OCI-LY3 (cell line): ENCODE measurements at regions not wholly inside any gene's neighbourhood (a gene's known extent, or its start where the extent isn't known, plus 50 kb on each side); places are given as distances from the start of the nearest gene placed in this dataset.

Experiments used
- H2AFZ ChIP-seq: fragments of 200-600, 300-600 bp; shearing (Covaris generic); 2 replicates; pipeline ENCODE4 v1.6.0; 2014; ENCODE audit warnings: antibody characterized with exemption, low read depth, low read length
- H3K27ac ChIP-seq: fragments of 200-600, 300-600 bp; sonication (generic); 2 replicates; pipeline ENCODE4 v1.5.1; 2014; ENCODE audit warnings: mild to moderate bottlenecking, low read length, moderate library complexity, mixed read lengths
- H3K27me3 ChIP-seq: fragments of 200-600, 300-600 bp; sonication (generic); 2 replicates; pipeline ENCODE4 v1.6.1; 2014; ENCODE audit warnings: low read depth, low read length, mixed read lengths
- H3K36me3 ChIP-seq: fragments of 200-600, 300-600 bp; sonication (generic); replicated peaks from 2 replicates; pipeline ENCODE3; 2014; ENCODE audit warnings: low read depth, low read length, mixed read lengths
- H3K4me1 ChIP-seq: fragments of 300-600, 200-600 bp; sonication (generic); 2 replicates; pipeline ENCODE4 v1.6.1; 2014; ENCODE audit warnings: low read length, mixed read lengths
- H3K4me2 ChIP-seq: fragments of 200-600, 300-600 bp; sonication (generic); 2 replicates; pipeline ENCODE4 v1.6.1; 2014; ENCODE audit warnings: low read length, mixed read lengths
- H3K4me3 ChIP-seq: fragments of 300-600, 200-600 bp; sonication (generic); 2 replicates; pipeline ENCODE4 v1.5.1; 2014; ENCODE audit warnings: antibody characterized with exemption, mild to moderate bottlenecking, low read length, moderate library complexity
- H3K79me2 ChIP-seq: fragments of 300-600, 200-600 bp; shearing (Covaris generic); 2 replicates; pipeline ENCODE4 v1.6.1; 2014; ENCODE audit warnings: mild to moderate bottlenecking, low read length, mixed read lengths
- H3K9ac ChIP-seq: fragments of 300-600, 200-600 bp; shearing (Covaris generic); 2 replicates; pipeline ENCODE4 v1.6.0; 2014; ENCODE audit warnings: mild to moderate bottlenecking, low read length, moderate library complexity
- H3K9me3 ChIP-seq: fragments of 200-600, 300-600 bp; shearing (Covaris generic); 2 replicates; pipeline ENCODE4 v1.6.1; 2014; ENCODE audit warnings: low read length, mixed read lengths; ENCODE audit not compliant: insufficient read depth
- H4K20me1 ChIP-seq: fragments of 200-600, 300-600 bp; sonication (generic); 2 replicates; pipeline ENCODE4 v1.6.1; 2016; ENCODE audit warnings: low read length, mixed read lengths; ENCODE audit not compliant: insufficient read depth
- EZH2phosphoT487 ChIP-seq: fragments of 200-600 bp; shearing (Covaris generic); IDR thresholded peaks from 2 replicates; pipeline ENCODE4 v1.6.1; 2018; ENCODE audit warnings: antibody characterized with exemption, mixed run types, low read depth
- TF ChIP-seq, protein P1 (sequence below): fragments of 200-600, 300-600 bp; sonication (generic); IDR thresholded peaks from 2 replicates; pipeline ENCODE4 v1.5.1; 2014; ENCODE audit warnings: antibody characterized with exemption, low read length, low read depth

DNA sequence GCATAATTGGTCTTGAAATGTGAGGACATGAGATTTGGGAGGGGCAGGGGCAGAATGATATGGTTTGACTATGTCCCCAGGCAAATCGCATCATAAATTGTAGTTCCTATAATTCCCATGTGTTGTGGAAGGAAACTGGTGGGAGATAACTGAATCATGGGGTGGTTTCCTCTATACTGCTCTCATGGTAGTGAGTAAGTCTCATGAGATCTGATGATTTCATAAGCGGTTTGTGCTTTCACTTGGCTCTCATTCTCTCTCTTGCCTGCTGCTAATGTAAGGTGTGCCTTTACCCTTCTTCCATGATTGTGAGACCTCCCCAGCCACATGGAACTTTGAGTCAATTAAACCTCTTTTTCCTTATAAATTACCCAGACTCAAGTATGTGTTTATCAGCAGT is 2595.9 kb downstream of the PCDH7 start:
- H3K27me3 ChIP-seq: no peaks in the 10 kb centered on the region
- H3K4me2 ChIP-seq: no peak overlapping the region

DNA sequence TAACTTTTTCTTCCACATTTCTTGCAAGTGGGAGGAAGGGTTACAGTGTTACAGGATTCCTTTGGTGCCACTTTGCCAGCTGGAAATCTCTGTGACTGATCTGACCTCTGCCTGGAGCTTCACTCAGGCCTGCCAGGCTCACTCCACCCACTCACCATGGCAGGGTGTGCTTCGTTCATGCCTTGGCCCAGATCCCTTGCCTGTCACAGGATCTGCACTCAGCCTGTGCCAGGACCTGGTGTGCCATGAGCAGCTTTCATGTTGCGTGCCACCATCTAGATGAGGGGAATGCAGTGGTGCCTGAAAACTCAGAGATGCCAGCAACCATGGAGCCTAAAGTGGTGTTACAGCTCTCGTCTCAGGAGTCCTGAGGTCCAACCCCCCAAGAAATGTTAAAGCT is 2596.4 kb downstream of the PCDH7 start:
- Histone ChIP-seq H3K27ac (no peak overlapping the region), H3K27me3 (no peaks in the 10 kb centered on the region), H3K79me2 (no peaks in the 10 kb centered on the region), H4K20me1 (no peaks in the 10 kb centered on the region), H3K4me2 (no peak overlapping the region), H3K36me3 (no peaks in the 10 kb centered on the region), H3K4me3 (no peak overlapping the region), H3K9ac (no peak overlapping the region), H3K9me3 (no peaks in the 10 kb centered on the region), H3K4me1 (no peaks in the 10 kb centered on the region), H2AFZ (no peak overlapping the region)
- TF ChIP-seq, protein P1, sequence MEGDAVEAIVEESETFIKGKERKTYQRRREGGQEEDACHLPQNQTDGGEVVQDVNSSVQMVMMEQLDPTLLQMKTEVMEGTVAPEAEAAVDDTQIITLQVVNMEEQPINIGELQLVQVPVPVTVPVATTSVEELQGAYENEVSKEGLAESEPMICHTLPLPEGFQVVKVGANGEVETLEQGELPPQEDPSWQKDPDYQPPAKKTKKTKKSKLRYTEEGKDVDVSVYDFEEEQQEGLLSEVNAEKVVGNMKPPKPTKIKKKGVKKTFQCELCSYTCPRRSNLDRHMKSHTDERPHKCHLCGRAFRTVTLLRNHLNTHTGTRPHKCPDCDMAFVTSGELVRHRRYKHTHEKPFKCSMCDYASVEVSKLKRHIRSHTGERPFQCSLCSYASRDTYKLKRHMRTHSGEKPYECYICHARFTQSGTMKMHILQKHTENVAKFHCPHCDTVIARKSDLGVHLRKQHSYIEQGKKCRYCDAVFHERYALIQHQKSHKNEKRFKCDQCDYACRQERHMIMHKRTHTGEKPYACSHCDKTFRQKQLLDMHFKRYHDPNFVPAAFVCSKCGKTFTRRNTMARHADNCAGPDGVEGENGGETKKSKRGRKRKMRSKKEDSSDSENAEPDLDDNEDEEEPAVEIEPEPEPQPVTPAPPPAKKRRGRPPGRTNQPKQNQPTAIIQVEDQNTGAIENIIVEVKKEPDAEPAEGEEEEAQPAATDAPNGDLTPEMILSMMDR: no peak

More for the DNA sequence above, 2595.9 kb downstream of the PCDH7 start:
- Histone ChIP-seq H2AFZ (no peak overlapping the region), H3K9me3 (no peaks in the 10 kb centered on the region), H3K27ac (no peak overlapping the region), H3K9ac (no peak overlapping the region), H4K20me1 (no peaks in the 10 kb centered on the region), H3K4me1 (no peaks in the 10 kb centered on the region), H3K4me3 (no peak overlapping the region), H3K36me3 (no peaks in the 10 kb centered on the region), H3K79me2 (no peaks in the 10 kb centered on the region)
- TF ChIP-seq EZH2phosphoT487: no peak
- TF ChIP-seq, protein P1: no peak

DNA sequence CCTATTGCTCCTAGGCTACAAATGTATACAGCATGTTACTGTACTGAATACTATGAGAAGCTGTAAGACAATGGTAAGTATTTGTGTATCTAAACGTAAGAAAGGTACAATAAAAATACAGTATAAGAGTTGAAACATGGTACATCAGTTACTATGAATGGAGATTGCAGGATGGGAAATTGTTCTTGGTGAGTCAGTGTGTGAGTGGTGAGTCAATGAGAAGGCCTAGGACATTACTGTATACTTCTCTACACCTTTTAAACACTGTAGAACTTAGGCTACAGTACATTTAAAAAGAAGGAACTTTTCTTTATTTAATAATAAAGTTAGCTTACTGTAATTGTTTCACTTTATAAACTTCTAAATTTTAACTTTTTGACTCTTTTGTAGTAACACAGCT is 2603.2 kb downstream of the PCDH7 start:
- Histone ChIP-seq H2AFZ (no peak overlapping the region), H3K9ac (no peak overlapping the region), H3K4me1 (no peaks in the 10 kb centered on the region)

DNA sequence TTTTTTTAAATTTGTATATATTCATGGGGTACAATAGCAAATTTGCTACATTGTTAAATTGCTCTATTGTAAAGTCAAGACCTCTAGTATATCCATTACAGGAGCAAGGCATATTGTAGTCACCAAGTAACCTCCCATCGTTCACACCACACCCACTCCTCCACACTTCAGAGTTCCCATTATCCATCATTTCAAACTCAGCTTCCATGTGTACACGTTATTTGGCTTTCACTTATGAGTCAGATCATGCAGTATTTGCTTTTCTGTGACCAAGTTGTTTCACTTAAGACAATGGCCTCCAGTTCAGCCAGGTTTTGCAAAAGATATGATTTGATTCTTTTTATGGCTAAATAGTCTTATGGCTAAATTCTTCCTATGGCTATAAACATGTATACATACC is 2614.2 kb downstream of the PCDH7 start:
- Histone ChIP-seq H2AFZ (no peak overlapping the region), H3K79me2 (no peaks in the 10 kb centered on the region), H3K36me3 (no peaks in the 10 kb centered on the region), H3K9me3 (no peaks in the 10 kb centered on the region), H3K4me1 (no peaks in the 10 kb centered on the region), H3K9ac (no peak overlapping the region), H3K4me2 (no peak overlapping the region), H4K20me1 (no peaks in the 10 kb centered on the region), H3K4me3 (no peak overlapping the region), H3K27me3 (no peaks in the 10 kb centered on the region), H3K27ac (no peak overlapping the region)
- TF ChIP-seq EZH2phosphoT487: no peak
- TF ChIP-seq, protein P1: no peak

More for the DNA sequence above, 2603.2 kb downstream of the PCDH7 start:
- Histone ChIP-seq H3K27ac (no peak overlapping the region), H3K9me3 (no peaks in the 10 kb centered on the region), H3K4me2 (no peak overlapping the region), H3K27me3 (no peaks in the 10 kb centered on the region), H3K36me3 (no peaks in the 10 kb centered on the region), H3K4me3 (no peak overlapping the region), H4K20me1 (no peaks in the 10 kb centered on the region), H3K79me2 (no peaks in the 10 kb centered on the region)
- TF ChIP-seq, protein P1: no peak
- no peak for TF ChIP-seq EZH2phosphoT487
